Spleen (tissue), 7 donors: ENCODE measurements at regions not wholly inside any gene's neighbourhood (a gene's known extent, or its start where the extent isn't known, plus 50 kb on each side); places are given as distances from the start of the nearest gene placed in this dataset.

Source experiments
- CTCF ChIP-seq, 11 experiments: fragments of 200-600 bp in 7 of 11; fragments of 450-650 bp in 4 of 11; sonication (generic) in 4 of 11; IDR thresholded peaks in 8 of 11; conservative IDR thresholded peaks in 3 of 11; 1 replicate in 7 of 11; 2 replicates in 4 of 11; pipeline versions ENCODE4 v1.4.0 to v1.8.0; 2016 to 2021; ENCODE audit warnings: antibody characterized with exemption in 11 of 11, inconsistent platforms in 4 of 11, mild to moderate bottlenecking in 1 of 11
- POLR2A ChIP-seq, 3 donors: fragments of 450-650 bp; IDR thresholded peaks; one replicate each; pipeline ENCODE4 v1.5.1; 2017; ENCODE audit warnings: antibody characterized with exemption in 3 of 3, mild to moderate bottlenecking in 1 of 3
- POLR2AphosphoS5 ChIP-seq, 3 donors: sonication (generic); formaldehyde crosslinking; IDR thresholded peaks; one replicate each; pipeline ENCODE4 v1.5.1; 2017; ENCODE audit warnings: antibody characterized with exemption in 3 of 3
- donor health status: DM: no; HTN: no; CAD: no; lungs with moderate emphysema.
- donor health status: DM: no; HTN: no; CAD: no.
- donor health status: DM: no; HTN: no; CAD: no.

- no peak for TF ChIP-seq POLR2A (IDR thresholded peaks at IDR 0.05)
- no peak for TF ChIP-seq CTCF (IDR thresholded peaks at IDR 0.05 in 8 of 11, conservative IDR thresholded peaks at IDR 0.05 in 3 of 11)
- TF ChIP-seq POLR2AphosphoS5 (IDR thresholded peaks at IDR 0.05): no peak
Observed at GRCh38 chr12:107525719-107526554, 159.7 kb upstream of the PWP1 start.
